ENCODE measurements at regions not wholly inside any gene's neighbourhood (a gene's known extent, or its start where the extent isn't known, plus 50 kb on each side); places are given as distances from the start of the nearest gene placed in this dataset.

- no peak overlapping the region for H3K27ac ChIP-seq
- H3K4me2 ChIP-seq: no peak overlapping the region
- H3K4me3 ChIP-seq: no peak overlapping the region
- no peak for ATAC-seq
- no peaks in the 10 kb centered on the region for H3K9me3 ChIP-seq
- ChIA-PET POLR2A (no interaction called here), CTCF (interaction anchor here (1.0 to 5.5 kb wide), 5 partner anchors 11 to 398 kb away, joined by 3 to 55 read pairs (median 4); no protein-coding TSS in a partner anchor)
- DNase-seq (ENCODE audit: low read depth in 1 of 2, low spot score in 1 of 2): no peak
- H3K4me1 ChIP-seq: peaks cover 7% of the 10 kb centered on the region; the same call in 2 of the 3 replicates
- WGBS (ENCODE audit: missing lambda C conversion rate): 55% methylated on average over 4 of the region's 4 CpGs
- FAIRE-seq: no peak
- TF ChIP-seq SMC3 (IDR thresholded peaks at IDR 0.05) (no peak), MAFK (IDR thresholded peaks at IDR 0.05; ENCODE audit: partially characterized antibody) (no peak)
- TF ChIP-seq, protein P1, sequence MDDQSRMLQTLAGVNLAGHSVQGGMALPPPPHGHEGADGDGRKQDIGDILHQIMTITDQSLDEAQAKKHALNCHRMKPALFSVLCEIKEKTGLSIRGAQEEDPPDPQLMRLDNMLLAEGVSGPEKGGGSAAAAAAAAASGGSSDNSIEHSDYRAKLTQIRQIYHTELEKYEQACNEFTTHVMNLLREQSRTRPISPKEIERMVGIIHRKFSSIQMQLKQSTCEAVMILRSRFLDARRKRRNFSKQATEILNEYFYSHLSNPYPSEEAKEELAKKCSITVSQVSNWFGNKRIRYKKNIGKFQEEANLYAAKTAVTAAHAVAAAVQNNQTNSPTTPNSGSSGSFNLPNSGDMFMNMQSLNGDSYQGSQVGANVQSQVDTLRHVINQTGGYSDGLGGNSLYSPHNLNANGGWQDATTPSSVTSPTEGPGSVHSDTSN (IDR thresholded peaks at IDR 0.05): no peak
These were observed 90.1 kb upstream of the WDR26 start for GRCh38 chr1:224524679-224525078.

- H3K4me2 ChIP-seq: no peak overlapping the region
- no peaks in the 10 kb centered on the region for H3K9me3 ChIP-seq
- no peak overlapping the region for H3K4me3 ChIP-seq
- WGBS (ENCODE audit: missing lambda C conversion rate): 64% methylated on average over 4 of the region's 4 CpGs
- POLR2A ChIA-PET: no interaction called here
- no peak overlapping the region for H3K27ac ChIP-seq
- no peak for TF ChIP-seq MYC (IDR thresholded peaks at IDR 0.05; ENCODE audit: borderline replicate concordance, low read length)
- no peak for TF ChIP-seq ZSCAN20 (CRISPR knock-in tag; IDR thresholded peaks at IDR 0.05)
- no peak for TF ChIP-seq POLR2AphosphoS2 (conservative IDR thresholded peaks at IDR 0.05; ENCODE audit: low read length)
- ATAC-seq (no peak), FAIRE-seq (no peak), DNase-seq (ENCODE audit: low read depth in 1 of 2, low spot score in 1 of 2) (no peak)
- CTCF ChIA-PET: interaction anchor here (0.9 to 5.5 kb wide), 6 partner anchors 12 to 397 kb away, joined by 3 to 55 read pairs (median 4); no protein-coding TSS in a partner anchor
- peaks cover 7% of the 10 kb centered on the region; the same call in 2 of the 3 replicates for H3K4me1 ChIP-seq
These were observed 90.6 kb upstream of the CNIH3 start for GRCh38 chr1:224525411-224526040.

DNA sequence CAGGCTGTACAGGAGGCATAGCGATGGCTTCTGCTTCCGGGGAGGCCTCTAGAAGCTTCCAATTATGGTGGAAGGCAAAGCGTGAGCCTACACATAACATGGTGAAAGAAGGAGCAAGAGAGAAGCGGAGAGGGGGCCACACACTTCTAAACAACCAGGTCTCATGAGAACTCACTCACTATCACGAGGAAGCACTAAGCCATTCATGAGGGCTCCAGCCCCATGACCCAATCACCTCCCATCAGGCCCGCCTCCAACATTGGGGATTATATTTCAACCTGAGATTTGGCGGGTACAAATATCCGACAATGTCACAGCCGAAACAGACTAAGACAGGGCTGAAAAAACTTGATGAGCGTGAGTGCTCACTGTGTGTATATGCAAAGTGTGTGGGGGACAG is 89.3 kb upstream of the CNIH3 start:
- ChIA-PET CTCF (interaction anchor here (1.0 to 5.5 kb wide), 3 partner anchors 13 to 325 kb away, joined by 3 to 55 read pairs (median 3); no protein-coding TSS in a partner anchor), POLR2A (no interaction called here)
- no peak overlapping the region for H3K4me3 ChIP-seq
- no peak for ATAC-seq
- peaks cover 7% of the 10 kb centered on the region; the same call in 2 of the 3 replicates for H3K4me1 ChIP-seq
- TF ChIP-seq RAD21 (conservative IDR thresholded peaks at IDR 0.05 in 1 of 2, IDR thresholded peaks at IDR 0.05 in 1 of 2) (no peak), NPAS2 (CRISPR knock-in tag; IDR thresholded peaks at IDR 0.05; ENCODE audit: borderline replicate concordance) (no peak), POLR2AphosphoS2 (conservative IDR thresholded peaks at IDR 0.05; ENCODE audit: low read length) (no peak), MYC (IDR thresholded peaks at IDR 0.05; ENCODE audit: borderline replicate concordance, low read length) (no peak), TP53 (CRISPR knock-in tag; IDR thresholded peaks at IDR 0.05) (no peak), RCOR1 (IDR thresholded peaks at IDR 0.05; ENCODE audit: low read depth, low read length) (no peak), HOXA7 (CRISPR knock-in tag; IDR thresholded peaks at IDR 0.05) (no peak), ZSCAN20 (CRISPR knock-in tag; IDR thresholded peaks at IDR 0.05) (no peak), CEBPB (IDR thresholded peaks at IDR 0.05) (no peak), CBX8 (IDR thresholded peaks at IDR 0.05) (no peak), BHLHE40 (IDR thresholded peaks at IDR 0.05; ENCODE audit: low read depth, low read length) (no peak), POLR2A (IDR thresholded peaks at IDR 0.05; ENCODE audit: low read length) (no peak), RARB (CRISPR knock-in tag; IDR thresholded peaks at IDR 0.05) (no peak)
- TF ChIP-seq, protein P1 (IDR thresholded peaks at IDR 0.05): no peak
- no peak overlapping the region for H3K4me2 ChIP-seq
- H3K27ac ChIP-seq: no peak overlapping the region
- DNase-seq (ENCODE audit: low read depth in 1 of 2, low spot score in 1 of 2): no peak
- no peaks in the 10 kb centered on the region for H3K9me3 ChIP-seq
- WGBS (ENCODE audit: missing lambda C conversion rate): 72% methylated on average over 10 of the region's 10 CpGs
- no peak for FAIRE-seq

- Histone ChIP-seq H3K27ac (peak overlapping the region in 1 of 2 experiments; percentile 37; a peak in 1 of 6 replicates), H3K4me1 (peaks cover 7% of the 10 kb centered on the region; the same call in 2 of the 3 replicates), H3K4me3 (no peak overlapping the region), H3K9me3 (no peaks in the 10 kb centered on the region), H3K4me2 (peak overlapping the region; percentile 24; the same call in 1 of the 3 replicates)
- peak in 1 of 2 experiments; percentile 40; a peak in 2 of 6 replicates for ATAC-seq
- no peak for TF ChIP-seq FOSL2 (IDR thresholded peaks at IDR 0.05)
- peak; percentile 56 for TF ChIP-seq FOSL2 (CRISPR knock-in tag; IDR thresholded peaks at IDR 0.05)
- TF ChIP-seq, protein P1 (IDR thresholded peaks at IDR 0.05): no peak
- no peak for TF ChIP-seq KDM1A (IDR thresholded peaks at IDR 0.05; ENCODE audit: low read depth)
- no peak for TF ChIP-seq JUNB (IDR thresholded peaks at IDR 0.05)
- TF ChIP-seq ZFP36 (IDR thresholded peaks at IDR 0.05; ENCODE audit: borderline replicate concordance, partially characterized antibody): peak; percentile 2
- TF ChIP-seq, protein P2, sequence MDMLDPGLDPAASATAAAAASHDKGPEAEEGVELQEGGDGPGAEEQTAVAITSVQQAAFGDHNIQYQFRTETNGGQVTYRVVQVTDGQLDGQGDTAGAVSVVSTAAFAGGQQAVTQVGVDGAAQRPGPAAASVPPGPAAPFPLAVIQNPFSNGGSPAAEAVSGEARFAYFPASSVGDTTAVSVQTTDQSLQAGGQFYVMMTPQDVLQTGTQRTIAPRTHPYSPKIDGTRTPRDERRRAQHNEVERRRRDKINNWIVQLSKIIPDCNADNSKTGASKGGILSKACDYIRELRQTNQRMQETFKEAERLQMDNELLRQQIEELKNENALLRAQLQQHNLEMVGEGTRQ (IDR thresholded peaks at IDR 0.05): 0 out of 2 replicates have a peak, but pooled peaks have one; percentile 20
- TF ChIP-seq FOXS1 (CRISPR knock-in tag; IDR thresholded peaks at IDR 0.05): no peak
- WGBS (ENCODE audit: missing lambda C conversion rate): 42% methylated on average over 3 of the region's 3 CpGs
- CTCF ChIA-PET: interaction anchor here (1.8 to 3.3 kb wide), 2 partner anchors 16 to 394 kb away, joined by 4 to 14 read pairs; no protein-coding TSS in a partner anchor
- POLR2A ChIA-PET: interaction anchor here (0.9 kb wide), 1 partner anchor 87 kb away, joined by 3 read pairs; the partner anchor contains the start of gene CNIH3
- FAIRE-seq: no peak
- DNase-seq (ENCODE audit: low read depth in 1 of 2, low spot score in 1 of 2): peak; percentile 20 to 23
These were observed 87.2 kb upstream of the CNIH3 start for GRCh38 chr1:224528900-224529299.

Measured in A549 (cell line).